CD14-positive monocyte (primary cell): ENCODE measurements at regions not wholly inside any gene's neighbourhood (a gene's known extent, or its start where the extent isn't known, plus 50 kb on each side); places are given as distances from the start of the nearest gene placed in this dataset.

ENCODE experiments used
- DNase-seq, 3 donors: peaks; one replicate each; pipeline ENCODE4 v3.0.0-alpha.2; 2011 to 2022
- H2AFZ ChIP-seq: 2 replicates; pipeline ENCODE4 v1.6.0; 2012; ENCODE audit warnings: mild to moderate bottlenecking, low read depth, low read length, inconsistent platforms; ENCODE audit not compliant: insufficient read depth, poor library complexity, severe bottlenecking
- H3K27ac ChIP-seq, 2 donors: 1 replicate in 1 of 2; 2 replicates in 1 of 2; pipeline ENCODE4 v1.5.1; 2012 to 2013; ENCODE audit warnings: low read length in 2 of 2, control low read depth in 1 of 2, inconsistent platforms in 1 of 2, low read depth in 1 of 2, mild to moderate bottlenecking in 1 of 2
- H3K27me3 ChIP-seq, 2 donors: one replicate each; pipeline versions ENCODE4 v1.6.0 to v1.6.1; 2011 to 2013; ENCODE audit warnings: low read length in 2 of 2; ENCODE audit not compliant: control insufficient read depth in 2 of 2, insufficient read depth in 2 of 2
- H3K36me3 ChIP-seq, 2 donors: replicated peaks in 1 of 2; 1 replicate in 1 of 2; 2 replicates in 1 of 2; pipeline versions ENCODE4 v1.5.1 to v1.6.1; 2012 to 2013; ENCODE audit warnings: low read length in 2 of 2, control low read depth in 1 of 2, inconsistent platforms in 1 of 2, mild to moderate bottlenecking in 1 of 2; ENCODE audit not compliant: insufficient read depth in 2 of 2, control insufficient read depth in 1 of 2
- H3K4me1 ChIP-seq, 2 donors: 1 replicate in 1 of 2; 2 replicates in 1 of 2; pipeline versions ENCODE4 v1.5.1 to v1.6.1; 2012 to 2013; ENCODE audit warnings: low read length in 2 of 2, control low read depth in 1 of 2, inconsistent platforms in 1 of 2, mild to moderate bottlenecking in 1 of 2, moderate library complexity in 1 of 2; ENCODE audit not compliant: insufficient read depth in 2 of 2, control insufficient read depth in 1 of 2
- H3K4me2 ChIP-seq: replicated peaks from 2 replicates; pipeline ENCODE3; 2012; ENCODE audit warnings: low read length, moderate library complexity, mild to moderate bottlenecking; ENCODE audit not compliant: poor library complexity, severe bottlenecking; ENCODE audit errors: extremely low read depth
- H3K4me3 ChIP-seq, 3 experiments: fragments of 200-600 bp in 1 of 3; sonication (generic) in 1 of 3; replicated peaks in 1 of 3; 1 replicate in 2 of 3; 2 replicates in 1 of 3; pipeline ENCODE4 v1.5.1; 2011 to 2013; ENCODE audit warnings: low read length in 3 of 3, mild to moderate bottlenecking in 3 of 3, control low read depth in 2 of 3, low read depth in 2 of 3, inconsistent platforms in 1 of 3, moderate library complexity in 1 of 3
- H3K79me2 ChIP-seq: 2 replicates; pipeline ENCODE4 v1.6.0; 2012; ENCODE audit warnings: mild to moderate bottlenecking, control low read depth, inconsistent platforms, low read length, moderate library complexity; ENCODE audit not compliant: insufficient read depth
- H3K9ac ChIP-seq: 2 replicates; pipeline ENCODE4 v1.6.0; 2017; ENCODE audit warnings: low read length, mild to moderate bottlenecking; ENCODE audit not compliant: insufficient read depth, poor library complexity, severe bottlenecking
- H3K9me3 ChIP-seq, 2 donors: replicated peaks in 1 of 2; 1 replicate in 1 of 2; 2 replicates in 1 of 2; pipeline versions ENCODE4 v1.5.1 to v1.6.1; 2012 to 2013; ENCODE audit warnings: low read length in 2 of 2, control low read depth in 1 of 2; ENCODE audit not compliant: control insufficient read depth in 1 of 2, insufficient read depth in 1 of 2
- H4K20me1 ChIP-seq: 2 replicates; pipeline ENCODE4 v1.6.0; 2012; ENCODE audit warnings: mild to moderate bottlenecking, low read length, control low read depth, moderate library complexity; ENCODE audit not compliant: insufficient read depth
- H3K27ac Mint-ChIP-seq, 7 donors: one replicate each; pipeline ENCODE4 v1.8.0; 2020; ENCODE audit warnings: mild to moderate bottlenecking in 7 of 7, mixed read lengths in 7 of 7, moderate library complexity in 6 of 7, inconsistent platforms in 2 of 7
- H3K27me3 Mint-ChIP-seq, 3 donors: one replicate each; pipeline ENCODE4 v1.8.0; 2021 to 2022; ENCODE audit warnings: low read depth in 3 of 3, mild to moderate bottlenecking in 3 of 3, mixed read lengths in 3 of 3, moderate library complexity in 3 of 3, inconsistent platforms in 1 of 3
- H3K36me3 Mint-ChIP-seq, 2 donors: one replicate each; pipeline ENCODE4 v1.8.0; 2020; ENCODE audit warnings: mixed read lengths in 2 of 2, inconsistent platforms in 1 of 2, mild to moderate bottlenecking in 1 of 2
- H3K4me1 Mint-ChIP-seq: one replicate; pipeline ENCODE4 v1.8.0; 2020; ENCODE audit warnings: mild to moderate bottlenecking, mixed read lengths
- H3K4me3 Mint-ChIP-seq, 2 donors: one replicate each; pipeline ENCODE4 v1.8.0; 2020; ENCODE audit warnings: mild to moderate bottlenecking in 2 of 2, mixed read lengths in 2 of 2, moderate library complexity in 1 of 2
- H3K9me3 Mint-ChIP-seq, 7 donors: one replicate each; pipeline ENCODE4 v1.8.0; 2020 to 2022; ENCODE audit warnings: mixed read lengths in 7 of 7, mild to moderate bottlenecking in 6 of 7, moderate library complexity in 6 of 7, inconsistent platforms in 2 of 7
- CTCF ChIP-seq: fragments of 200-600 bp; IDR thresholded peaks from one replicate; pipeline ENCODE4 v1.8.0; 2022; ENCODE audit warnings: antibody characterized with exemption, mild to moderate bottlenecking
- WGBS: methylation state at CpG from one replicate; pipeline ENCODE4 v1.1.5; 2013; ENCODE audit warnings: missing lambda C conversion rate; ENCODE audit not compliant: insufficient coverage; 5-methylcytosine and 5-hydroxymethylcytosine counted together
- intact Hi-C, 2 donors: fragments of 100-400 bp; cut with micrococcal nuclease; formaldehyde crosslinking; loops; one replicate each; pipeline versions ENCODE4 v1.15.0 to v1.15.1; 2023

- Histone ChIP-seq H3K27me3 (no peaks in the 10 kb centered on the region), H3K4me3 (no peak overlapping the region), H4K20me1 (no peaks in the 10 kb centered on the region), H2AFZ (no peak overlapping the region), H3K36me3 (no peaks in the 10 kb centered on the region), H3K4me2 (no peak overlapping the region), H3K79me2 (no peaks in the 10 kb centered on the region), H3K9ac (no peak overlapping the region), H3K27ac (no peak overlapping the region), H3K9me3 (no peaks in the 10 kb centered on the region), H3K4me1 (no peaks in the 10 kb centered on the region)
- no peak overlapping the region for H3K27ac Mint-ChIP-seq
- no peak for TF ChIP-seq CTCF
- no peak overlapping the region for H3K4me3 Mint-ChIP-seq
- H3K9me3 Mint-ChIP-seq, result peaks cover 0 to 3% (median 0%) of the 10 kb centered on the region in 7 donors
- no peaks in the 10 kb centered on the region for H3K27me3 Mint-ChIP-seq
- WGBS, result no CpG with 5 or more reads among the region's 2 CpGs
- no peaks in the 10 kb centered on the region for H3K36me3 Mint-ChIP-seq
- H3K4me1 Mint-ChIP-seq, result no peaks in the 10 kb centered on the region
- DNase-seq, result no peak
- intact Hi-C loops, result no loop called here
These were observed 53.7 kb upstream of the AHR start for GRCh38 chr7:17244786-17245185.

GRCh38 chr7:17247357-17247756, 51.1 kb upstream of the AHR start:
- Mint-ChIP-seq H3K4me1 (no peaks in the 10 kb centered on the region), H3K27ac (no peak overlapping the region), H3K36me3 (no peaks in the 10 kb centered on the region), H3K9me3 (peaks cover 0 to 4% (median under 1%) of the 10 kb centered on the region in 7 donors), H3K27me3 (peaks cover 0 to 2% (median 0%) of the 10 kb centered on the region in 3 donors), H3K4me3 (no peak overlapping the region)
- Histone ChIP-seq H3K79me2 (no peaks in the 10 kb centered on the region), H4K20me1 (no peaks in the 10 kb centered on the region), H3K27ac (no peak overlapping the region), H3K9me3 (no peaks in the 10 kb centered on the region), H3K36me3 (no peaks in the 10 kb centered on the region), H3K9ac (no peak overlapping the region), H3K4me2 (no peak overlapping the region), H3K4me3 (no peak overlapping the region), H3K27me3 (no peaks in the 10 kb centered on the region), H3K4me1 (no peaks in the 10 kb centered on the region), H2AFZ (no peak overlapping the region)
- TF ChIP-seq CTCF, result no peak
- WGBS, result 94% methylated on average over 6 of the region's 6 CpGs
- DNase-seq, result no peak
- intact Hi-C loops, result no loop called here
